HG02678 (cell line): ENCODE measurements at regions not wholly inside any gene's neighbourhood (a gene's known extent, or its start where the extent isn't known, plus 50 kb on each side); places are given as distances from the start of the nearest gene placed in this dataset.

Experiments
- ATAC-seq: cut with Tn5 transposase; IDR thresholded peaks from one replicate; pipeline ENCODE4 v1.9.1; 2021; ENCODE audit warnings: mild to moderate bottlenecking, moderate library complexity; ENCODE audit not compliant: unreplicated experiment

DNA sequence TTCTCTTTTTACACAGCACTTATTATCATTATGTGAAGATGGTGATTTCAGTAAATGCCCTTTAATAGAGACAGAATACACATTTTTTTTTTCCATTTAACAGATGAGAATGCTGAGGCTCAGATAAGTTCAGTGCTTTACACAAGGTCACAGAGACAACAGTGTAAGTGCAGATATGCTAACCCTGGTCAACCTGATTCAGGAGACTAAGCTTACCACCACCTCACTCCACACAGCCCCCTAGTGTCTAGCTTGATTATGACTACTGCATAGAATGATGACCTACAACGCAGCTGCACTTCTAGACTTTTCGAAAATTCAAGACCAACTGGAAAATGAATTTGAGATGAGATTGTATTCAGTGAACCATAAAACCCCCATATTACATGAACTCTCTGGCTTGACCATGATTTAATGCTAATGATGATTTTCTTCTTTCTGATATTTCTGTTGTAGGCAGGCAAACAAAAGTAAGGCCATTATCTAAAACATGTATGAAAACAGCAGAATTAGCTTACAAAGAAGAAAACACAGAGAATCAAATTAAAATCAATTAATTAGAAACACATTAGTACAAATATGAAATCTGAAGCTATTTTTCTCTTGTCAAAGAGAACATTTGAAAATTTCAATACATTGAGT, 212.1 kb upstream of the PHACTR1 start:
- no peak for ATAC-seq

GRCh38 chr6:12505486-12505885, 211.1 kb upstream of the PHACTR1 start:
- no peak for ATAC-seq

DNA sequence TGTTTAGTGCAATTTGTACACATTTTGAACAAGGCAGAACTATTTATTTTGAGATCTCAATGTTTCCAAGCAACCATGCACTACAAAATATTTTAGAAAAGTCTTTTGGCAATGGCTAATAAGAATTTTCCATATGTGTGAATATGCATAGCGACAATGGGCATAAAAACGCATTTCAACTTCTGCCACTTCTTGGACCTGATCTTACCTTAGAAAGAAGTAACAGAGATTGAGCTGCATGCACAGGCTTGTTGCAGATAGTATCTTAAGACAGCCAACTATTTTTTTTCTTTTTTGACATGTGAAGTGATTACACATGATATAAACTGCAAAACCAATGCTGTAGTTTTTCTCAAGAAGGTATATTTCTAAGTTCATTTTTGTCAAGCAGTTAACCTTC, 210.4 kb upstream of the PHACTR1 start:
- no peak for ATAC-seq

DNA sequence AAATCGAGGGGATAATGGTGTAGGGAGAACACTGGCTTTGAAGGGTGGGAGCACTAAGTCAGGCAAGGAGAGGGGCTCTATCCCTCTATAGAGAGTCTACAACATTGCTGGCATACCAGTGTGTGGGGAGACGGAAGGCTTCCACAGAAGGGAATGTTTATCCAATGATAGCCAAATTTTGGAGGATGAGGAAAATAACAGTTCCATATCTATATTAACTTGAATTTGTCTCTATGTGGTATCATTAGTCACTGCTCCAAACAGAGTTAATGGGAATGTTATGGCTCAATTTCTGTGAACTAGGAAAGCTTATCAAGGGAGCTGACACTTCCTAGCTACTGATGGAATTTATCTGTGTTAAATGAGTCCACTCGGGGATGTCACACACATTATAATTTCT, 208.9 kb upstream of the PHACTR1 start:
- no peak for ATAC-seq

DNA sequence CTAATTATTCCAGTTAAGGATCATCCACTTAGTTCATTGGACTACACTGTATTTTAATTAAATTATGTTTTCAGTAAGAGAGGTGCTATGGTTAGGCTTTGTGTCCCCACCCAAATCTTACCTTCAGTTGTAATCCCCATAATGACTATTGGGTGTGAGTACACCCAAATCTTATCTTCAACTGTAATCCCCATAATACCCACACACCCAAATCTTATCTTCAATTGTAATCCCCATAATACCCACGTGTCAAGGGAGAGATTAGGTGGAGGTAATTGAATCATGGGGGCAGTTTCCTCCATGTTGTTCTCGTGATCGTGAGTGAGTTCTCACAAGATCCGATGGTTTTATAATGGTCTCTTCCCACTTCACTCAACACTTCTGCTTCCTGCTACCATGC, 208.0 kb upstream of the PHACTR1 start:
- ATAC-seq = no peak

DNA sequence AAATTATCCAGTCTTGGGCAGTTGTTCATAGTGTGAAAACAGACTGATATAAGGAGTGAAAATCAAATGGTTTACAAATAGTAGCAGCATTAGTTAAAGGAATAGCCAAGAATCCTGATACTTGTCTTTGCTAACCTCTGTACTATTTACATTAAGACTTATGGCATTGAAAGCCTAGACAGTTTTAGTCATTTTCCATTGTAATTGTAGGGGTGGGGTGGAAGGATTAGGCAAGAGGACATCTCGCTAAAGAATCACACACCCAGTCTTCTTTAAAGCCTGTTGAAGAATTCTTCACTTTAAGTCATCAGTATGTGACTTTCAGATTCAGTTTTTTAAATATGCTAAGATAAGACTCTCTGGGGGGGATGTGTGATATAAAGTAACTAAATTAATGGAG, 207.5 kb upstream of the PHACTR1 start:
- ATAC-seq = no peak

DNA sequence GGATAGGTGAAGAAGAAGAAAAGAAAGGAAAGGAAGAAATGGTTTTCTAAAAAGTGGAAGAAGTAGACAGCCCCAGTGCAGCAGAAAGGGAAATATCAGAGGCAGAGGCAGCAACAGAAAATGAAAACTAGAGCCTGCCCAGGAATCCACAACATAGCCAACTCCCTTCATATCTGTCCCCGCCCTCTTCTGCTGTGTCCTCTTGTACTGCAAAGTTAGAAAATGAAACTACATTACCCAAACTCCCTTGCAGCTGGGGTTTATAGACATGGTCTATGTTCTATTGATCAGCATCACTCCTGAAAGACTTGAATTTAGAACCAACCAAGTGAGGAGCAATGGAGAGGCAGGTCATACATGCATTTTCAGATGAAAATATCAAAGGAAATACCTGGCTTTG, 200.5 kb upstream of the PHACTR1 start:
- ATAC-seq = peak; percentile 74

GRCh38 chr6:12522347-12522746, 194.2 kb upstream of the PHACTR1 start:
- peak; percentile 48 for ATAC-seq

DNA sequence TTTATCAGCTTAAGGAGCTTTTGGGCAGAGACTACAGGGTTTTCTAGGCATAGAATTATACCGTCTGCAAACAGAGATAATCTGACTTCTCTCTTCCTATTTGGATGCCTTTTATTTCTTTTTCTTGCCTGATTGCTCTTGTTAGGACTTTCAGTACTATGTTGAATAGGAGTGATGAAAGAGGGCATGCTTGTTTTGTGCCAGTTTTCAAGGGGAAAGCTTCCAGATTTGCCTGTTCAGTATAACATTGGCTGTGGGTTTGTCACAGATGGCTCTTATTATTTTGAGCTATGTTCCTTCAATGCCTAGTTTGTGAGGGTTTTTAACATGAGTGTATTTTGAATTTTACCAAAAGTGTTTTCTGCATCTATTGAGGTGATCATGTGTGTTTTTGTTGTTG, 192.8 kb upstream of the PHACTR1 start:
- no peak for ATAC-seq

- no peak for ATAC-seq
These were observed 191.3 kb upstream of the PHACTR1 start for GRCh38 chr6:12525276-12525675.

- no peak for ATAC-seq
These were observed 189.2 kb upstream of the PHACTR1 start for GRCh38 chr6:12527339-12527738.

DNA sequence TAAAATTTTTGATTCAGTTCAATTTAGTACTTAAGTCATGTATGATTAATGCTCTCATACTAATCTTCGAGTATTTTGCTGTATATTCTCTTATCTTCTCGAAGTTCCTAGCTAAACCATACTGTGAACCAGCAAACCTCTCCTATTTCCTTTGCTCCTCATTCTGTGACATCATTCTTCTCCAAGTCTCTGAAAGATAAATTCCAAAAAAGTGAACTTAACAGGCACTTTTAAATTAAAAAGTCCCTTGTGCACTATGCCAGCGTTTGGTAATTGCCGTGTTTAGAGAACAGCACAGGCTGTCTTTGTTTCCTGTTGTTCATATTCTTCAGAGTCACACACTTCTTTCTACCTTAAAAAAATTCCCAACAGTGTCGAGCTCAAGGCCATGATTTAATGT, 188.4 kb upstream of the PHACTR1 start:
- ATAC-seq = no peak

DNA sequence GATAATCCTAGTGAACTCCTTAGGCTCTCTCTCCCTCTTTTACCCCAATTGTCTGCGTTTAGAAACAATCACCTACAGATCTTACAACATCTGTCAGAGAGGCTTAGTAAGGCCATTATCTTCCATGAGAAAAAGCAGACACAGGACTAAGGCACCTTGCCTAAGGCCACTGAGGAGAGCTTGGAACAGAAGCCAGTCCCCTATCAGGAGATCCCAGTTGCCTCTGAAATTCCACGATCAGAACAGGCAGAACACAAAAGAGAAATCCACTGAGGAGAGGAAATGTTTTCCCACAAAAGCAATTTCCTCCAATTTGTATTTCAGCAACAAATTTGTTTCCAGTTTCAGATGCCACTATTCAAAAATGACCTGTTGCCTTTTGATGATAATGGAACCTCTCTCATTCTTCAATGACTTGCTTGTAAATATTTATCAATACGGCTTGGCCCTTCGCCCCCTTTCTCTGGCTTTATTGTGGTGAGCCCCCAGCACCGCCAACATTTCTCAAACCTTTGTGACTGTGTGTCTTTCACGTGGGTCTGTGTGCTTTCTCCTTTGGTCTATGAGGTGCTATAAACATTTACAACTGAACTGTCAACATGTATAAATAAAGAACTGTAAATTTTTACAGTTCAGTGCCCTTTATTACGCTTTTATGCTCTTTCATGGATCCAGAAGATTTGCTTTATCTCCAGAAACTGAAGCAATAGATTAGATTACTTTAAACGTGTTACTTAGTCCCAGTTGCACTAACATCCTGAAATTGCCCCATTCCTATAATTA, 187.8 kb upstream of the PHACTR1 start:
- no peak for ATAC-seq

- no peak for ATAC-seq
These were observed 187.1 kb upstream of the PHACTR1 start for GRCh38 chr6:12529364-12530019.

- ATAC-seq = no peak
These were observed 186.2 kb upstream of the PHACTR1 start for GRCh38 chr6:12530345-12530744.

GRCh38 chr6:12533586-12533985, 183.0 kb upstream of the PHACTR1 start:
- ATAC-seq = no peak

GRCh38 chr6:12534069-12534853, 182.3 kb upstream of the PHACTR1 start:
- no peak for ATAC-seq

DNA sequence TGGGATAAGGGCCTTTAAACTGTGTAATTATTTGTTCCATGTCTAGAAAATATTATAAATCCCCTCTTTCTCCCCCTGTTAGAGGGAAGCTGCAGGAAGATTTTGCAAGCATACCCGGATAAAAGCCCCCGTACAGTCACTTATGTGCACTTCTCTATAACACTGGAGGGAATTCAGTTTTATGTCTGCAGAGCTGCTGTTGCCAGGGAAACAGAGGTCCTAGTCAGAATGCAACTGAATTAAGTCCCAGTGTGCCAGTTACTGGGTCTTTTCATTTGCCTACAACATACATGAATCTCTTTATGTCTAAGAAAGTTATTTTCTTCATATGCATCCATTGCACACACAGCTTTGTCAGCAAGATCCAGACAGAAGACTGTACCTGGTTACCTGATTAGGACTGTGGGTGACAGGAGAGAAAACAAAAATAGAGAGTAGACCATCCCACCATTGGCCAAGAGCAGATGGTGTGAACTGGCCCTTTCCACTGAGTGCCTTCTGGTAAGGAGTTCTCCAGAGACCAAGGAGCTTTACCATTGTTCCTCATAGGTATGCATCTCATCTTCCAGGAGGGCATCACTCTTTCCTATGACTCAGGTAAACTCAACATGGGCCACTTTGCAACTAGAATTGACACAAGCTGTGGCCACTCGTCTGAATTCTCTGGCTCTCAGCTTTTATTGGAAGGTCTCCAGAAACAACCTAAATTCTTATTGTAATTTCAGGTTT, 180.8 kb upstream of the PHACTR1 start:
- ATAC-seq = no peak

- no peak for ATAC-seq
These were observed 180.2 kb upstream of the PHACTR1 start for GRCh38 chr6:12536416-12536815.

GRCh38 chr6:12537389-12537788, 179.2 kb upstream of the PHACTR1 start:
- no peak for ATAC-seq

DNA sequence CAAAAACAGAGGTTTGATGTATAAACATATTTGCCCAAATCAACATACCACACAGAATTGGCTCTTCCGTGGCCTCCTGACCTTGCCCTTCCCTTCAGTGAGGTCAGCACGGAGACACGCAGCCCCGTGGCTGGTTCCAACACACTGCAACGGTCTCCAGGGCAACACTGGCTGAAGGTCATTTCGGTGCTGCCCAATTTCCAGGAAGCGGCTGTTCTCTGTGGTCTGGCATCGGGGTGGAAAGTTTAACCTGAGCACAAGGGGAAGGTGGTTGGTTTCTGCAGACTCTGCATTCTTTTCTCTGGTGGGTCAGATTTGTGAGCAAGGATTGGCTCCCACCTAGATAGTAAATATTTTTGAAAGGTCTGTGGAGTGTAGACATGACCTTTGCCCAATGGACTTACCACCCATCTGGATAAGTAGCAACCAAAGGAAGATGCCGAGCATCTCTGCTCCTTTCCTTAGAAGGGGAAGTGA, 177.6 kb upstream of the PHACTR1 start:
- ATAC-seq = no peak
